GM12878 (cell line): ENCODE measurements at regions not wholly inside any gene's neighbourhood (a gene's known extent, or its start where the extent isn't known, plus 50 kb on each side); places are given as distances from the start of the nearest gene placed in this dataset.

Experiments
- ATAC-seq: fragments of 200-7000 bp; cut with Tn5 transposase; 3 replicates; pipeline ENCODE4 v1.9.1; 2020; ENCODE audit warnings: mild to moderate bottlenecking, moderate library complexity
- BruUV-seq: library from RNA; stranded (reverse); fragments of 400-500 nt; replicated peaks from 2 replicates; lab custom pipeline; 2021; lab: Mats Ljungman, UMichigan
- CTCF ChIA-PET: fragments of 300-600 bp; sonication (Branson Sonifier 250); formaldehyde crosslinking; extraction: SDS; loops from one replicate; lab custom pipeline; 2021; ENCODE audit warnings: inconsistent platforms; lab: Yijun Ruan, JAX
- POLR2A ChIA-PET: fragments of 350-600 bp; formaldehyde crosslinking; extraction: SDS; loops from one replicate; lab custom pipeline; 2021; ENCODE audit warnings: inconsistent platforms; lab: Charles Lee
- RAD21 ChIA-PET: fragments of 300-600 bp; sonication (Branson Sonifier 250); formaldehyde crosslinking; loops from one replicate; lab custom pipeline; 2023; ENCODE audit warnings: antibody characterized with exemption; ENCODE audit not compliant: unreplicated experiment; lab: Charles Lee
- SMC1A ChIA-PET: fragments of 300-600 bp; sonication (Branson Sonifier 250); formaldehyde crosslinking; loops from one replicate; lab custom pipeline; 2023; ENCODE audit not compliant: unreplicated experiment, uncharacterized antibody; lab: Charles Lee
- DNase-seq: peaks from one replicate; pipeline ENCODE4 v3.0.0-alpha.2; 2011; ENCODE audit warnings: low read depth, low spot score
- FAIRE-seq: peaks from 3 replicates; lab custom pipeline; 2011; peaks lifted over from hg19 to GRCh38; lab: Jason Lieb, UNC
- H2AFZ ChIP-seq: 2 replicates; pipeline ENCODE4 v1.6.0; 2011; ENCODE audit warnings: low read depth, low read length, control low read depth; ENCODE audit not compliant: control insufficient read depth
- H3K27ac ChIP-seq: 2 replicates; pipeline ENCODE4 v1.5.1; 2011; ENCODE audit warnings: control low read depth; ENCODE audit not compliant: control insufficient read depth, insufficient read depth
- H3K27me3 ChIP-seq, 2 experiments: replicated peaks in 1 of 2; 2 replicates each; pipeline versions ENCODE4 v1.6.0 to v1.6.1; 2011; ENCODE audit warnings: low read length in 1 of 2; ENCODE audit not compliant: control insufficient read depth in 2 of 2, insufficient read depth in 2 of 2
- H3K36me3 ChIP-seq, 2 experiments: 2 replicates each; pipeline ENCODE4 v1.5.1; 2011; ENCODE audit warnings: low read length in 1 of 2; ENCODE audit not compliant: control insufficient read depth in 2 of 2, insufficient read depth in 2 of 2
- H3K4me1 ChIP-seq: 2 replicates; pipeline ENCODE4 v1.6.1; 2011; ENCODE audit warnings: mild to moderate bottlenecking, low read length, moderate library complexity, mixed read lengths; ENCODE audit not compliant: control insufficient read depth, insufficient read depth
- H3K4me2 ChIP-seq: 2 replicates; pipeline ENCODE4 v1.6.0; 2011; ENCODE audit warnings: control low read depth; ENCODE audit not compliant: control insufficient read depth, insufficient read depth
- H3K4me3 ChIP-seq: fragments of 200-600 bp; sonication (generic); 2 replicates; pipeline ENCODE4 v1.5.1; 2016
- H3K79me2 ChIP-seq: 2 replicates; pipeline ENCODE4 v1.6.0; 2011; ENCODE audit warnings: low read length; ENCODE audit not compliant: control insufficient read depth, insufficient read depth
- H3K9ac ChIP-seq: 2 replicates; pipeline ENCODE4 v1.8.0; 2011; ENCODE audit warnings: low read length, control low read depth, mixed read lengths; ENCODE audit not compliant: control insufficient read depth, insufficient read depth
- H3K9me3 ChIP-seq: replicated peaks from 3 replicates; pipeline ENCODE4 v1.5.1; 2011; ENCODE audit warnings: mild to moderate bottlenecking, low read length; ENCODE audit not compliant: control insufficient read depth, insufficient read depth
- H4K20me1 ChIP-seq: 2 replicates; pipeline ENCODE4 v1.6.0; 2011; ENCODE audit not compliant: control insufficient read depth, insufficient read depth
- ASH2L ChIP-seq: fragments of 300-600, 200-600 bp; sonication (generic); IDR thresholded peaks from 2 replicates; pipeline ENCODE4 v1.6.1; 2017; ENCODE audit warnings: low read depth, mild to moderate bottlenecking, borderline replicate concordance
- BRCA1 ChIP-seq: IDR thresholded peaks from 2 replicates; pipeline ENCODE4 v1.6.1; 2011; ENCODE audit warnings: low read depth, low read length, improper control_type of control experiment
- CBFB ChIP-seq: IDR thresholded peaks from 2 replicates; pipeline ENCODE4 v1.6.1; 2016; ENCODE audit warnings: antibody characterized with exemption, low read depth
- ESRRA ChIP-seq: IDR thresholded peaks from 2 replicates; pipeline ENCODE4 v1.6.1; 2012; ENCODE audit warnings: mild to moderate bottlenecking, low read length, improper control_type of control experiment
- HDAC6 ChIP-seq: fragments of 200-600 bp; sonication (generic); IDR thresholded peaks from one replicate; pipeline ENCODE4 v1.8.0; 2017; ENCODE audit warnings: antibody characterized with exemption; ENCODE audit not compliant: unreplicated experiment
- IKZF1 ChIP-seq: fragments of 450-650 bp; conservative IDR thresholded peaks from 2 replicates; pipeline ENCODE4 v1.6.1; 2017; ENCODE audit warnings: antibody characterized with exemption, mild to moderate bottlenecking
- MYC ChIP-seq: IDR thresholded peaks from 2 replicates; pipeline ENCODE4 v1.6.1; 2011; ENCODE audit warnings: mild to moderate bottlenecking, low read length, moderate library complexity, inconsistent platforms; ENCODE audit not compliant: insufficient read depth, insufficient replicate concordance, insufficient read length, severe bottlenecking
- NR2C2 ChIP-seq: IDR thresholded peaks from 2 replicates; pipeline ENCODE4 v1.6.1; 2011; ENCODE audit warnings: borderline replicate concordance, low read depth; ENCODE audit not compliant: control insufficient read depth, insufficient read length
- NR2F1 ChIP-seq: fragments of 450-650 bp; conservative IDR thresholded peaks from 2 replicates; pipeline ENCODE4 v1.6.1; 2017; ENCODE audit warnings: mild to moderate bottlenecking
- PML ChIP-seq: IDR thresholded peaks from 2 replicates; pipeline ENCODE4 v1.6.1; 2012; ENCODE audit warnings: low read length, inconsistent platforms
- RBBP5 ChIP-seq: fragments of 200-600 bp; sonication (generic); conservative IDR thresholded peaks from 2 replicates; pipeline ENCODE4 v1.6.1; 2016
- YY1 ChIP-seq: IDR thresholded peaks from 2 replicates; pipeline ENCODE4 v1.6.1; 2011; ENCODE audit warnings: low read depth, mild to moderate bottlenecking, low read length
- ZBTB4 ChIP-seq: fragments of 450-650 bp; formaldehyde crosslinking; IDR thresholded peaks from 2 replicates; pipeline ENCODE4 v1.4.0; 2022; ENCODE audit warnings: mild to moderate bottlenecking, moderate library complexity
- WGBS: methylation state at CpG from one replicate; pipeline ENCODE4 v1.1.6; 2016; ENCODE audit warnings: low lambda C conversion rate; ENCODE audit not compliant: insufficient replicate concordance, insufficient coverage; ENCODE audit errors: missing lambda C conversion rate; 5-methylcytosine and 5-hydroxymethylcytosine counted together
- in situ Hi-C: fragments of 300-500 bp; cut with MboI; formaldehyde crosslinking; loops from 9 replicates; pipeline ENCODE4 v1.14.3; 2018; ENCODE audit warnings: mixed read lengths
- intact Hi-C: fragments of 100-400 bp; cut with micrococcal nuclease; formaldehyde crosslinking; loops from one replicate; pipeline ENCODE4 v1.14.2; 2022; ENCODE audit not compliant: unreplicated experiment
- TF ChIP-seq, protein P1 (sequence below): fragments of 450-650 bp; IDR thresholded peaks from 2 replicates; pipeline ENCODE4 v1.6.1; 2017; ENCODE audit warnings: antibody characterized with exemption, mild to moderate bottlenecking, moderate library complexity

- H3K4me1 ChIP-seq = no peaks in the 10 kb centered on the region
- no peak overlapping the region for H3K27ac ChIP-seq
- DNase-seq (no peak), FAIRE-seq (no peak), ATAC-seq (no peak)
- ChIA-PET RAD21 (no interaction called here), POLR2A (no interaction called here), CTCF (no interaction called here), SMC1A (no interaction called here)
- no peaks in the 10 kb centered on the region for H4K20me1 ChIP-seq
- intact Hi-C loops = no loop called here
- no peaks in the 10 kb centered on the region for H3K79me2 ChIP-seq
- H2AFZ ChIP-seq = no peak overlapping the region
- in situ Hi-C loops = no loop called here
- no peak for TF ChIP-seq RBBP5
- TF ChIP-seq YY1 = no peak
- TF ChIP-seq BRCA1 = no peak
- no peak for TF ChIP-seq PML
- no peak for TF ChIP-seq ESRRA
- TF ChIP-seq ASH2L = no peak
- no peak for TF ChIP-seq MYC
- H3K4me2 ChIP-seq = no peak overlapping the region
- H3K36me3 ChIP-seq = no peaks in the 10 kb centered on the region
- no peaks in the 10 kb centered on the region for H3K27me3 ChIP-seq
- WGBS = 23% methylated on average over 5 of the region's 5 CpGs
- H3K4me3 ChIP-seq = no peak overlapping the region
- no peaks in the 10 kb centered on the region for H3K9me3 ChIP-seq
- BruUV-seq = no TSS peak
- H3K9ac ChIP-seq = no peak overlapping the region
These were observed 179.1 kb downstream of the BLID start for GRCh38 chr11:121936781-121937447.

DNA sequence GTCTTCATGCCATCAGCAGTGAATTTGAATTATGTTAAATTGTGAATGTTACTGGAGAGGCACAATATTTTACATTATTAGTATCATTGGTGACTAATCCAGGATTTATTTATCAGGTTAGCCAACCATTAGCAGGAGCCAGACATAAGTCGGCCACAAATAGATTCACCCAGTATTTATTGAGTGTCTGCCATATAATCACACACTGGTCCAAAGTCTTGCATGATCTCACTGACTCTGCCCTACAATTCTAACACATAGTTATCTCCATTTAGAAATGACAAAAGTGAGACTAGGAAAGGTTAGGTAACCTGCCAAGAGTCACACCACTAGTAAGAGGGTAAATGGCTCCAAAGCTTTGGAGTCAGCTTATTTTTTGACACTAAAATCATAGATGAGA is 179.6 kb downstream of the BLID start:
- no peak overlapping the region for H3K27ac ChIP-seq
- H3K79me2 ChIP-seq = no peaks in the 10 kb centered on the region
- in situ Hi-C loops = no loop called here
- CTCF ChIA-PET = no interaction called here
- H3K9me3 ChIP-seq = no peaks in the 10 kb centered on the region
- SMC1A ChIA-PET = no interaction called here
- no peak overlapping the region for H3K4me2 ChIP-seq
- H3K9ac ChIP-seq = no peak overlapping the region
- no peaks in the 10 kb centered on the region for H3K27me3 ChIP-seq
- H3K4me1 ChIP-seq = no peaks in the 10 kb centered on the region
- H3K4me3 ChIP-seq = no peak overlapping the region
- no TSS peak for BruUV-seq
- H3K36me3 ChIP-seq = no peaks in the 10 kb centered on the region
- RAD21 ChIA-PET = no interaction called here
- 39% methylated on average over 1 of the region's 1 CpG for WGBS
- ATAC-seq (no peak), DNase-seq (no peak), FAIRE-seq (no peak)
- POLR2A ChIA-PET = no interaction called here
- H4K20me1 ChIP-seq = no peaks in the 10 kb centered on the region
- intact Hi-C loops = no loop called here
- H2AFZ ChIP-seq = no peak overlapping the region
- TF ChIP-seq IKZF1 (no peak), NR2F1 (no peak), ZBTB4 (CRISPR knock-in tag) (no peak), CBFB (no peak), NR2C2 (no peak), HDAC6 (no peak)
- TF ChIP-seq, protein P1, sequence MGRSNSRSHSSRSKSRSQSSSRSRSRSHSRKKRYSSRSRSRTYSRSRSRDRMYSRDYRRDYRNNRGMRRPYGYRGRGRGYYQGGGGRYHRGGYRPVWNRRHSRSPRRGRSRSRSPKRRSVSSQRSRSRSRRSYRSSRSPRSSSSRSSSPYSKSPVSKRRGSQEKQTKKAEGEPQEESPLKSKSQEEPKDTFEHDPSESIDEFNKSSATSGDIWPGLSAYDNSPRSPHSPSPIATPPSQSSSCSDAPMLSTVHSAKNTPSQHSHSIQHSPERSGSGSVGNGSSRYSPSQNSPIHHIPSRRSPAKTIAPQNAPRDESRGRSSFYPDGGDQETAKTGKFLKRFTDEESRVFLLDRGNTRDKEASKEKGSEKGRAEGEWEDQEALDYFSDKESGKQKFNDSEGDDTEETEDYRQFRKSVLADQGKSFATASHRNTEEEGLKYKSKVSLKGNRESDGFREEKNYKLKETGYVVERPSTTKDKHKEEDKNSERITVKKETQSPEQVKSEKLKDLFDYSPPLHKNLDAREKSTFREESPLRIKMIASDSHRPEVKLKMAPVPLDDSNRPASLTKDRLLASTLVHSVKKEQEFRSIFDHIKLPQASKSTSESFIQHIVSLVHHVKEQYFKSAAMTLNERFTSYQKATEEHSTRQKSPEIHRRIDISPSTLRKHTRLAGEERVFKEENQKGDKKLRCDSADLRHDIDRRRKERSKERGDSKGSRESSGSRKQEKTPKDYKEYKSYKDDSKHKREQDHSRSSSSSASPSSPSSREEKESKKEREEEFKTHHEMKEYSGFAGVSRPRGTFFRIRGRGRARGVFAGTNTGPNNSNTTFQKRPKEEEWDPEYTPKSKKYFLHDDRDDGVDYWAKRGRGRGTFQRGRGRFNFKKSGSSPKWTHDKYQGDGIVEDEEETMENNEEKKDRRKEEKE = no peak
